ENCODE measurements at regions not wholly inside any gene's neighbourhood (a gene's known extent, or its start where the extent isn't known, plus 50 kb on each side); places are given as distances from the start of the nearest gene placed in this dataset.

DNA sequence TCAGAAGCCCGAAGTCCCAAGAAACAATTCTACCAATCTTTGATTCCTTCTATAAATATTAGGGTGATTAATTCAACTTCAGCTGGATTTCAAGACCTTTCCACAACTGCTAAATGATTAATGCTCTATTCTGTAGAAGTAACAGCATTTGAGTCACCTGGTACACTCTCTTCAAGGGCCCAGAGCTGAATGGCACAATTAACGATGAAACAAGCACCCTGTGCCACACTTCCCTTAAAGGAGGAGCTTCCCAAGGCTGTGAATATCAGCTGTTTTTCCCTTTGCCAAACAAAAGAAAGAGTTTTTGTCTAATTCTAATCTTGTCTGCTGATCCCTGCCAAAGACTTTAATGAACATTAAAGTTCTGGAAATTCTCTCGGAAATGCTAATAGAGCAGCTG lies 56.0 kb downstream of the BOD1L2 start:
- TF ChIP-seq, protein P1, sequence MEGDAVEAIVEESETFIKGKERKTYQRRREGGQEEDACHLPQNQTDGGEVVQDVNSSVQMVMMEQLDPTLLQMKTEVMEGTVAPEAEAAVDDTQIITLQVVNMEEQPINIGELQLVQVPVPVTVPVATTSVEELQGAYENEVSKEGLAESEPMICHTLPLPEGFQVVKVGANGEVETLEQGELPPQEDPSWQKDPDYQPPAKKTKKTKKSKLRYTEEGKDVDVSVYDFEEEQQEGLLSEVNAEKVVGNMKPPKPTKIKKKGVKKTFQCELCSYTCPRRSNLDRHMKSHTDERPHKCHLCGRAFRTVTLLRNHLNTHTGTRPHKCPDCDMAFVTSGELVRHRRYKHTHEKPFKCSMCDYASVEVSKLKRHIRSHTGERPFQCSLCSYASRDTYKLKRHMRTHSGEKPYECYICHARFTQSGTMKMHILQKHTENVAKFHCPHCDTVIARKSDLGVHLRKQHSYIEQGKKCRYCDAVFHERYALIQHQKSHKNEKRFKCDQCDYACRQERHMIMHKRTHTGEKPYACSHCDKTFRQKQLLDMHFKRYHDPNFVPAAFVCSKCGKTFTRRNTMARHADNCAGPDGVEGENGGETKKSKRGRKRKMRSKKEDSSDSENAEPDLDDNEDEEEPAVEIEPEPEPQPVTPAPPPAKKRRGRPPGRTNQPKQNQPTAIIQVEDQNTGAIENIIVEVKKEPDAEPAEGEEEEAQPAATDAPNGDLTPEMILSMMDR (IDR thresholded peaks at IDR 0.05; ENCODE audit: low read depth, low read length, missing control alignments), result no peak
- in situ Hi-C loops (cut with HindIII; ENCODE audit: low pct_ligation_motif_present, low sequenced_read_pairs), result no loop called here

DNA sequence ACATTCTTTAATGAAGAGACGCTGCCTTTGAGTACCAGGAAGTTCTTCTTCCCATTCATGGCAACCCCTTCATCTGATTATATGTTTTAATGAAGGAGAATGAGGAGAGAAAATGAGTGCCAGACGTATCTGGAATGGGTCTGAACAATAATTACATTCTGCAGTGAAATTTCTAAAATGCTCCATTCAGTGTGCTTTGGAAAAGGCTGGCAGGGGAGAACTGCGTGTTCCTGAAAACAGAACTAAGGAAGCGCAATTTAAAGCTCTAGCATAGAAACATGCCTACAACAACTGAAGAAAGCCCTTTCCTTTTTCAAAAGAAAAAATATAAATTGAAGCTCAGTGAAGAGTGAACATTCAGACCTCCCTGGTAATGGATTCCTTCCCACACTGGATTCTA lies 58.8 kb downstream of the BOD1L2 start:
- TF ChIP-seq, protein P1 (IDR thresholded peaks at IDR 0.05; ENCODE audit: low read depth, low read length, missing control alignments), result no peak
- no peaks in the 10 kb centered on the region for H3K27me3 ChIP-seq (replicated peaks)
- in situ Hi-C loops (cut with HindIII; ENCODE audit: low pct_ligation_motif_present, low sequenced_read_pairs), result no loop called here
- no peak overlapping the region for H3K4me3 ChIP-seq (ENCODE audit: low read depth, low read length)
- no peak overlapping the region for H3K27ac ChIP-seq
- DNase-seq, result no peak
- H3K36me3 ChIP-seq (replicated peaks), result no peaks in the 10 kb centered on the region

More for the DNA sequence above, 56.0 kb downstream of the BOD1L2 start:
- no peak for DNase-seq
- Histone ChIP-seq H3K36me3 (replicated peaks) (no peaks in the 10 kb centered on the region), H3K4me3 (ENCODE audit: low read depth, low read length) (no peak overlapping the region), H3K27ac (no peak overlapping the region), H3K27me3 (replicated peaks) (no peaks in the 10 kb centered on the region)

DNA sequence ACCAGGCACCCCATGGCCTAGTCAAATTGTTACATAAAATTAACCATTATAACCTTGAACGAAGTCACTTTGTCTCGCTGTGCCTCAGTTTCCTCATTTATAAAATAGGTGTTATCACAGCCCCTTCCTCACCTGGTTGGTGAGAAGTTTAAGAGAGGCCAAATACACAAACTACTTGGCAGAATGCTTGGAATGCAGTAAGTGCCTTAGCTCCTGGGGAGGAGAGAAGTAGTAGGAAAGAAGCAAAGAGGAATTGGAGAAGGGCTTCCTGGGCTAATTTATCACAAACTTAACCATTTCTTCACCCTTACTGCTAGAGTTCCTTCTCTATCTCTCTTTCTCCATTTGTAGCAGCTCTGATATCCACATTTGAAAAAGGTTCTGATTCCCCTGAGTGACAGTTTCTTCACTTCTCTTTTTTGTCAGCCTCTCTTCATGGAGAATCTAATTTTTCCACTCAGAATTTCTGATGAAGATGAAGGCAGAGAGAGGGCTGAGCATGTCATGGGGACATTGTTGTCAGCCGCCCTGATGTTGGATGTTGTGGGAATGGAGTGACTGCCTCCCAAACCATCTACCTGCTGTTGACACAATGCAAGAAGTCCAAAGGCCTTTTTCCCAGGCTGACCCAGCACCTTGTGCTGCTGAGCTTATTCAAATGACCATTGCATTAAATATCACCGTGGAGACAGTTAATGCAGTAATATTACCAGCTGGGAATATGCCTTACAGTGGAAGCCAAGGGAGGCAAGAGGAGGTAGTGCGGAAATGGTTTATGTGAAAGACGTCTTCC lies 60.4 kb downstream of the BOD1L2 start:
- Histone ChIP-seq H3K27me3 (replicated peaks) (no peaks in the 10 kb centered on the region), H3K36me3 (replicated peaks) (no peaks in the 10 kb centered on the region), H3K27ac (no peak overlapping the region), H3K4me3 (ENCODE audit: low read depth, low read length) (no peak overlapping the region)
- TF ChIP-seq, protein P1 (IDR thresholded peaks at IDR 0.05; ENCODE audit: low read depth, low read length, missing control alignments), result no peak
- in situ Hi-C loops (cut with HindIII; ENCODE audit: low pct_ligation_motif_present, low sequenced_read_pairs), result no loop called here
- DNase-seq, result no peak

DNA sequence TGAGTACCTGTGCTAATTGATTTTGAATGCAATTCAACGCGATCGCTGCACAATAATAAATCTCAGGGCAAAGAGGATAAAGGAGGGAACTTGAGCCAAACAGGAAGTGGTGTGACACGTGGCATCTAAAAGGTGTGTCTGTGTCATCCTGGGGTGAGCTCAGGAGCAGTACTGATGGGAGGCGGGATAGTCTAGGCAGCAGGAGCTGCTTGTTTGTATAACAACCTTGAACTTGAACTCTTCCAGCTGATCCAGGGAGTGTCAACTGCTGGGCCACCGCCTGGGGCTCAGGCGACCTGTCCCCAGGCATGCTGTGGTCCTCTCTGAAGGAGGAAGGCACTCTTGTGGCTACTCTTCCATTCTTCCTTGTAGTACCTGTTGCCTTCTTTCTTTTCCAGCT lies 61.2 kb downstream of the BOD1L2 start:
- TF ChIP-seq, protein P1 (IDR thresholded peaks at IDR 0.05; ENCODE audit: low read depth, low read length, missing control alignments), result no peak
- H3K27me3 ChIP-seq (replicated peaks), result no peaks in the 10 kb centered on the region
- H3K4me3 ChIP-seq (ENCODE audit: low read depth, low read length), result no peak overlapping the region
- no peaks in the 10 kb centered on the region for H3K36me3 ChIP-seq (replicated peaks)
- DNase-seq, result no peak
- in situ Hi-C loops (cut with HindIII; ENCODE audit: low pct_ligation_motif_present, low sequenced_read_pairs), result no loop called here
- no peak overlapping the region for H3K27ac ChIP-seq

DNA sequence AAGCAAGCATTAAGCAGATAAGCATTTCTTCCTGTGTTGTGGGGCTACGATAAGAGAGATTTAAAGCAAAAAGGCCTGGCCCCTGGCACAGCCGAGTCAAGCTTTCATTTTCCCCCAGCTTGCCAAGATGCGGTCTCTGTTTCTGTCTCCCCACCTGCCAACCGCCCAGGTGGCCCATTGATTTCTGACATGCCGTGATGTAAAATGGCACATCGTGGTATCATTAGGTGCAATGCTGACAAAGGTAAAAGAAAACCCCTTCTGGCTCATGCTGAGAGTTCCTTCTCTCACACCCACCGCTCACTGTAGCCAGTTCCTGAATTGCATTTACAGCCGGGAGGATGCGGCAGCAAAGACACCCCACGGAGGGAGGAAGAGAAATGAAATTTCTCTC lies 62.8 kb downstream of the BOD1L2 start:
- in situ Hi-C loops (cut with HindIII; ENCODE audit: low pct_ligation_motif_present, low sequenced_read_pairs), result no loop called here
- TF ChIP-seq, protein P1 (IDR thresholded peaks at IDR 0.05; ENCODE audit: low read depth, low read length, missing control alignments), result no peak
- Histone ChIP-seq H3K27ac (no peak overlapping the region), H3K27me3 (replicated peaks) (no peaks in the 10 kb centered on the region), H3K36me3 (replicated peaks) (no peaks in the 10 kb centered on the region), H3K4me3 (ENCODE audit: low read depth, low read length) (no peak overlapping the region)
- no peak for DNase-seq
